GM18867 (cell line): ENCODE measurements at regions not wholly inside any gene's neighbourhood (a gene's known extent, or its start where the extent isn't known, plus 50 kb on each side); places are given as distances from the start of the nearest gene placed in this dataset.
A peak's percentile ranks its signal among the peaks of the same experiment; 100 is the strongest.
"Not testable (repeated sequence)": the region's sequence is repeated elsewhere in the genome, so short reads cannot be mapped to it uniquely, and the experiment has no call there.

ENCODE experiments used
- ATAC-seq: cut with Tn5 transposase; IDR thresholded peaks from one replicate; pipeline ENCODE4 v1.9.1; 2021; ENCODE audit warnings: mild to moderate bottlenecking, moderate library complexity; ENCODE audit not compliant: unreplicated experiment

- ATAC-seq: not testable (repeated sequence)
Observed at GRCh38 chr5:6241056-6241455, 137.3 kb downstream of the MED10 start.

GRCh38 chr5:6236858-6237481 is 141.4 kb downstream of the MED10 start:
- ATAC-seq: peak; percentile 75

- ATAC-seq: no peak
Observed at GRCh38 chr5:6236170-6236793, 142.1 kb downstream of the MED10 start.

GRCh38 chr5:6235726-6236125 is 142.6 kb downstream of the MED10 start:
- no peak for ATAC-seq

GRCh38 chr5:6228257-6229250 is 149.8 kb downstream of the MED10 start:
- peak; percentile 59 for ATAC-seq

- no peak for ATAC-seq
Observed at GRCh38 chr5:6225121-6225607, 153.2 kb downstream of the MED10 start.

GRCh38 chr5:6224406-6224805 is 153.9 kb downstream of the MED10 start:
- ATAC-seq: no peak

GRCh38 chr5:6222899-6223298 is 155.4 kb downstream of the MED10 start:
- ATAC-seq: no peak

- ATAC-seq: no peak
Observed at GRCh38 chr5:6222121-6222520, 156.2 kb downstream of the MED10 start.

GRCh38 chr5:6221141-6221626 is 157.2 kb downstream of the MED10 start:
- no peak for ATAC-seq

GRCh38 chr5:6220346-6221088 is 157.8 kb downstream of the MED10 start:
- no peak for ATAC-seq

- no peak for ATAC-seq
Observed at GRCh38 chr5:6218517-6218916, 159.8 kb downstream of the MED10 start.

- ATAC-seq: no peak
Observed at GRCh38 chr5:6218116-6218515, 160.2 kb downstream of the MED10 start.

- no peak for ATAC-seq
Observed at GRCh38 chr5:6216471-6217075, 161.8 kb downstream of the MED10 start.

GRCh38 chr5:6215891-6216290 is 162.5 kb downstream of the MED10 start:
- ATAC-seq: no peak

- no peak for ATAC-seq
Observed at GRCh38 chr5:6212244-6212643, 166.1 kb downstream of the MED10 start.

- ATAC-seq: no peak
Observed at GRCh38 chr5:6206501-6206900, 171.8 kb downstream of the MED10 start.

GRCh38 chr5:6202968-6203365 is 175.4 kb downstream of the MED10 start:
- peak; percentile 66 for ATAC-seq

- ATAC-seq: peak; percentile 60
Observed at GRCh38 chr5:6202149-6202967, 176.0 kb downstream of the MED10 start.
